ENCODE measurements at regions not wholly inside any gene's neighbourhood (a gene's known extent, or its start where the extent isn't known, plus 50 kb on each side); places are given as distances from the start of the nearest gene placed in this dataset.

DNA sequence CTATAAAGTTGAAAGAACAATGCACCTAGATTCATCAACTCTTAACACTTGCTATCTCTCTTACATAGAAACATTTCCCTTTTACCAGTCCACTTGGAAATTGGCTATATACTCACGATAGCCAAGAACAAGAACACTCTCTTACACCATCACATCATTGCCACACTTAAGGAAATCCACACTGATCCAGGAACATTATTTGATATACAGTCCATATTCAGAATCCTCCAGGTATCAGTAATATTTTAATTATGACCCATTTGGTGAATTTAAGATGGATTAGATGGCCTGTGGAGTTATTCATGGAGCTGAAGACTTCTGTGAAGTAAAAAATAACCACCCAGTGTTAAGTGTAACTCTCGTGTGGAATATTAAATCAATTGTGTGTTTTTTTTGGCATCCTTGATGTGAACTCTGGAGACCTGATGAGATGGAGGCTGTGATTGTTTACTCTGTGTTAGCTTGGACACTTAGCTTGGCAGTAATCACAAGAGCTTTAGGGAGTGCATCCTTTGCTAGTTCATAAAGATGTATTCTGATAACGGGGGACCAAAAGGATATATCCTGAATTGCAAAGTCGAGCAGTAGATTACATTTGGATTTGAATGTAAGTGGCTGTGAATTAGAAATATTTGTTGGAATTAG is 52.0 kb upstream of the ABL1 start:
- DNase-seq, result no peak

DNA sequence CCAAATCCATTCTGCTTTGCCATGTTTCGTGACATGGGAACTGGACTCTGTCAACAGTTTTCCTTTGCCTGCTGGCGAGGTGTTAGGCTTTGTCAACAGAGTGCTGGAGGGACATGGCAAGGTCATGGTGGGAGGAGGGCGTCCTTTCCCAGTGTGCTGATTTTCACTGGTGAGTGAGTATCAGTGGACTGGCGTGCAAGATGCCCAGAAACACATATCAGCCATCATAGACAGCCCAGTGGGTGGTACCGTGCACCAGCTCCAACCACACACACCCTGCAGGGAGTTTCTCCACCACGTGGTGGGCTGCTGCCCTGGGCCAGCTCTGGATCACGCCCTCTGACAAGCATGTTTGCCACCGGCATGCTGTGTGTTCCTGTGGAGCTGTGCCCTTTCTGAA is 50.0 kb upstream of the ABL1 start:
- no peak for DNase-seq

All from amniotic stem cell (primary cell).